ENCODE measurements at regions not wholly inside any gene's neighbourhood (a gene's known extent, or its start where the extent isn't known, plus 50 kb on each side); places are given as distances from the start of the nearest gene placed in this dataset.

DNA sequence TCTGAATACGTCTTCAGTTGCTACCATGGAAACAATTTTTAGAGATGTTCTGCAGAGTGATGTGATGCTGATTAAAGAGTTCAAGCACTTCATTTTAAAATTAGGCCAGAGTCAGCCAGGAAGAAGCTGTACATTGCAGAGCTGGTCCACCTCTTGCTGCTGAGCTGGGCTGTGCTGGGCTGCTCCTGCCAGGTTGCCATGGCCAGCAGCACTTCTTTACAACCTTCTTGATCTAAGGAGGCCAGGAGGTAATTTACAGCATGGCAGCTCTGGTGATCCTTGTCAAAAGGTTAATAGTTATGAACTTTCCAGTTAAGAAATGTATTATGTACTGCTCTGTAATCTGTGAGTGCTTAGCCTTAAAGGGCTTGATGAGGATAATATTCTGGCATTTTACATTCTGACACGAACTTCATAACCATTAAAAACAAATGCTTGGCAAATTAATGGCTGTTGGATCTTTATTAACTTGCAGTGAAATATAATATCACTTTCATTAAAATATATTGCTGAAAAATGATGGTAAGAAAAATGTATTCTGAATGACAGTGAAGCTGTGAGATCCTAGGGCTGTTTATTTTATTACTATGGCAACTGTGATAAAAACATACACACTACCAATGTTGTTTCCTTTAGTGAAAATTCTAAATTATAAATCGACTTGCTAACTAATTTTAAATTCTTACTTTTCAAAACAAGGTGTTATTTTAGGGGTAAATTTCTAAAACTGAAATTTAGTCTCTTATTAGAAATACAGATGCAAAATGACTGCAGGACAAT lies 259.7 kb downstream of the RFPL4B start:
- TF ChIP-seq, protein P1, sequence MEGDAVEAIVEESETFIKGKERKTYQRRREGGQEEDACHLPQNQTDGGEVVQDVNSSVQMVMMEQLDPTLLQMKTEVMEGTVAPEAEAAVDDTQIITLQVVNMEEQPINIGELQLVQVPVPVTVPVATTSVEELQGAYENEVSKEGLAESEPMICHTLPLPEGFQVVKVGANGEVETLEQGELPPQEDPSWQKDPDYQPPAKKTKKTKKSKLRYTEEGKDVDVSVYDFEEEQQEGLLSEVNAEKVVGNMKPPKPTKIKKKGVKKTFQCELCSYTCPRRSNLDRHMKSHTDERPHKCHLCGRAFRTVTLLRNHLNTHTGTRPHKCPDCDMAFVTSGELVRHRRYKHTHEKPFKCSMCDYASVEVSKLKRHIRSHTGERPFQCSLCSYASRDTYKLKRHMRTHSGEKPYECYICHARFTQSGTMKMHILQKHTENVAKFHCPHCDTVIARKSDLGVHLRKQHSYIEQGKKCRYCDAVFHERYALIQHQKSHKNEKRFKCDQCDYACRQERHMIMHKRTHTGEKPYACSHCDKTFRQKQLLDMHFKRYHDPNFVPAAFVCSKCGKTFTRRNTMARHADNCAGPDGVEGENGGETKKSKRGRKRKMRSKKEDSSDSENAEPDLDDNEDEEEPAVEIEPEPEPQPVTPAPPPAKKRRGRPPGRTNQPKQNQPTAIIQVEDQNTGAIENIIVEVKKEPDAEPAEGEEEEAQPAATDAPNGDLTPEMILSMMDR (conservative IDR thresholded peaks at IDR 0.05), result no peak
- TF ChIP-seq ZFX (IDR thresholded peaks at IDR 0.05), result no peak

Data from C4-2B (cell line).